AG09309 (cell line): ENCODE measurements at regions not wholly inside any gene's neighbourhood (a gene's known extent, or its start where the extent isn't known, plus 50 kb on each side); places are given as distances from the start of the nearest gene placed in this dataset.
"Not testable (repeated sequence)": the region's sequence is repeated elsewhere in the genome, so short reads cannot be mapped to it uniquely, and the experiment has no call there.

Source experiments
- DNase-seq: peaks from one replicate; pipeline ENCODE4 v3.0.0-alpha.2; 2010; ENCODE audit warnings: low read depth
- H3K4me3 ChIP-seq: 2 replicates; pipeline ENCODE4 v1.5.1; 2011; ENCODE audit warnings: mild to moderate bottlenecking, low read depth, low read length, moderate library complexity; ENCODE audit not compliant: control insufficient read depth
- TF ChIP-seq, protein P1 (sequence below): IDR thresholded peaks from 2 replicates; pipeline ENCODE4 v1.5.1; 2011; ENCODE audit warnings: mild to moderate bottlenecking, low read depth, low read length, inconsistent platforms; ENCODE audit not compliant: insufficient read depth, control insufficient read depth; ENCODE audit errors: missing control alignments

DNA sequence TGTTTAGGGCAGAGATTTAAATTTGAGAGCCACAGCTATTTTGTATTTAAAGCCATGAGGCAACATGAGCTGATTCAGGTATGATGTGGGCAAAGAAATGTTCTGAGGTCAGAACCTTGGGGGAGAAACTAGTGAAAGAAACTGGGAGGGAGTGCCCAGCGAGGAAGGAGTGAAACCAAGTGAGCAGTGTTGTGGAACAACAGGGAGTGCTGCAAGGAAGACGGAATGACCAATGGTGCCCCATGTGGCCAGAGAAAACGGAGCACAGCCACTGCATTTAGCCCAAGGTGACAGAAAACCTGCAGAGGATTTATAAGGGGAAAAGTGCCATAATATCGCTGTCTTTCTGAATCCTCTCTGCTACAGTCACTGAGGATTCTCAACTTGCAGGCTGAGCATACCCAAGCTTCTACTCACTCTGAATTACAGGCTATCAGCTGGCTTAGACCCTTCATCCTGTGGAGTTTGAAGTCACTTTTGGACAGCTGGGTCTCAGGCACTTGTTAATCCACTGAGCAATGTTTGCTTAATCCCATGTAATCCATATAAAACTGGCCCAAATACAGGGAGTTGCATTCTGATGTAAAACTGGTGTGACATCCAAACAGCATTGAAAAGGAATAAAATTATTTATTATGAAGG is 777.3 kb downstream of the CCSER2 start:
- DNase-seq, result no peak
- TF ChIP-seq, protein P1, sequence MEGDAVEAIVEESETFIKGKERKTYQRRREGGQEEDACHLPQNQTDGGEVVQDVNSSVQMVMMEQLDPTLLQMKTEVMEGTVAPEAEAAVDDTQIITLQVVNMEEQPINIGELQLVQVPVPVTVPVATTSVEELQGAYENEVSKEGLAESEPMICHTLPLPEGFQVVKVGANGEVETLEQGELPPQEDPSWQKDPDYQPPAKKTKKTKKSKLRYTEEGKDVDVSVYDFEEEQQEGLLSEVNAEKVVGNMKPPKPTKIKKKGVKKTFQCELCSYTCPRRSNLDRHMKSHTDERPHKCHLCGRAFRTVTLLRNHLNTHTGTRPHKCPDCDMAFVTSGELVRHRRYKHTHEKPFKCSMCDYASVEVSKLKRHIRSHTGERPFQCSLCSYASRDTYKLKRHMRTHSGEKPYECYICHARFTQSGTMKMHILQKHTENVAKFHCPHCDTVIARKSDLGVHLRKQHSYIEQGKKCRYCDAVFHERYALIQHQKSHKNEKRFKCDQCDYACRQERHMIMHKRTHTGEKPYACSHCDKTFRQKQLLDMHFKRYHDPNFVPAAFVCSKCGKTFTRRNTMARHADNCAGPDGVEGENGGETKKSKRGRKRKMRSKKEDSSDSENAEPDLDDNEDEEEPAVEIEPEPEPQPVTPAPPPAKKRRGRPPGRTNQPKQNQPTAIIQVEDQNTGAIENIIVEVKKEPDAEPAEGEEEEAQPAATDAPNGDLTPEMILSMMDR, result no peak
- no peak overlapping the region for H3K4me3 ChIP-seq

DNA sequence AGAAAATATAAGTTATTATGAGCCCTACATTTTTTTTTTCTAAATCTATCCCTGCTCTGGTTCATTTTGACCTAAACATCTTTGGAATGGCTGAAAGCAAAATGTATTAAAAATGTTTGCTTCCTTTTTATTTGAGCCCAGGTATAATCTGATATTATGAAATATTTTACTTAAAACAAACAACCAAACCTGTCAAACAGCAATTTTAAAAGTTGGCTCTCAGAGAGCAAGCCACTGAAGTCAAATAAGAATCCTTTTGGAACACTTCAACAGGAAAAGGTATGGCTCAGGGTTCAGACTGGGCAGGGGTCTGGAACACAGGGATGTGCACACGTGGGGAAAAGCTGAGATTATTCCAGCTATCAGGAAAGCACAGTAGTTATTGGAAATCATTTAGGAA is 782.9 kb downstream of the CCSER2 start:
- DNase-seq, result no peak

DNA sequence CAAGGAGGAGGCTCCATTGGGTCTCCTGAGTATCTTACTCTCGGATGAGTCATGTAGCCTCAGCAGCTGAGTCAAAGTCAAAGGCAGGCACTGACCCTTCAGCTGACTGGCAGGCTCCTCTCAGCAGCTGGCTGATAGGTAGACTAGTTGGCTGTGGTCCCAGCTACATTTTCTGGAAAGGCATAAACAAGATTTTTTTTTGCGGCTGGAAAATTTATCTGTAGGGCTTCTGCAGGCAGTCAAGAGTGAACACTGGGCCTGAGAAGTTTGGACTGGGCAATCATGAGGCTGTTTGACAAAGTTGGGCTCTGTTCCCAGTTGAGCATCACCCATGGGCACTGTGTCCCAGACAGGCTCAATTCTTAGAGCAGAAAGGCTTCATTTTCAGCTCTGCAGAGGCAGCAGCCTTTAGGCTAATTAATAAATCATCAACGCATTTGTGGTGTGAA is 796.2 kb downstream of the CCSER2 start:
- TF ChIP-seq, protein P1, result no peak
- H3K4me3 ChIP-seq, result no peak overlapping the region
- no peak for DNase-seq

More for the DNA sequence above, 782.9 kb downstream of the CCSER2 start:
- TF ChIP-seq, protein P1, result no peak
- no peak overlapping the region for H3K4me3 ChIP-seq

DNA sequence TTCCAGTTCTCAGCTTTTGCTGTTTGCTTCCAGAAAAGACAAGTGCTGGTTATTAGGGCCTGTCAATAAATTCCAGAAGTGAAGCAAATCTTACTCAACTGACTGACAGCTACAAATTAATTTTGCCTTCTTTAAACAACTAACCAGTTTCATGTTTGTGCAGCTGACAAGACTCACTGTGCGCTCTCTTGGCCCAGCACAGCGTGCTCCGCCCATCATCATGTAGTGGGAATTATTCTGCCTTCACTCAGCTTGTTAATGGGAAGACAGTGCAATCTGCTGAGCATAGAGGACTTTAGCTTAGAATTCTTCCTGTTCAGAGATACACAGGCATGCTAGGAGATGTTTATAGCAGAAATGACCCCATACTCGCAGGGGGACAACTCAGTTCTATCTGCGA is 808.9 kb downstream of the CCSER2 start:
- no peak for DNase-seq
- H3K4me3 ChIP-seq, result no peak overlapping the region
- TF ChIP-seq, protein P1, result no peak

DNA sequence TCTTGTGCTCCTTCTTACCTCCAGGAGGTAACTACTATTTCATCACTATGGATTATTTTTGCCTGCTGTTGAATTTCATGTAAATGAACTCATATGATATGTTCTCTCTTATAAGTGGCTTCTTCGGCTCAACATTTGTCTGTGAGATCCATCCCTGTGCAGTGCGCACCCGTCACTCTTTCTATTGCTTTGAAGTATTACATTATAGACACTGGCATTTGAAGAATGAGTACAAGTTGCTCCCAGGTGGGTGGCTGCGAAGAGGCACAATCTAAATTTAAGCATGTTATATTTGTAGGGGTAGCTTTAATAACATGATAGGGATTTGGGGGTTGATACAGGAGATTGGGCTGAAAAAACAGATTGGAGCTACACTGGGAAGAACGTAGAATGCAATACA is 809.7 kb downstream of the CCSER2 start:
- DNase-seq, result no peak
- H3K4me3 ChIP-seq, result no peak overlapping the region
- TF ChIP-seq, protein P1, result no peak

DNA sequence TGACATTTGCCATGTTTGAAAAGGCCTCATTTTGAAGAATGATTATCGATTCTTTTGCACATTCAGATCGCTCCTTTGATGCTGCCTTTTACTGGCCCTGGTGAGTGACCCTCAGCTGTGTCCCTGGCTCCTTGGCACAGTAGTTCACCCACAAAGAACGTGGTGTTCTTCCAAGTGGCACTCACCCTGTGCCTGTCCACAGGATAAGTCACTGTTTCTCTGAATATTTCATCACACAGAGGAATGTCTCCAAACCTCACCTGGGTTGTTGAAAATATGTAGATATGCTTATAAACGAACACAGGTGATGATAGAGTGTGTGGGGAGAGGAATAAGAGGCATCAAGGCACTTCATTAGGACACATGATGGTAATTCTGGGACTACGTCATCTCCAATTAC is 810.7 kb downstream of the CCSER2 start:
- no peak overlapping the region for H3K4me3 ChIP-seq
- TF ChIP-seq, protein P1, result no peak
- no peak for DNase-seq

DNA sequence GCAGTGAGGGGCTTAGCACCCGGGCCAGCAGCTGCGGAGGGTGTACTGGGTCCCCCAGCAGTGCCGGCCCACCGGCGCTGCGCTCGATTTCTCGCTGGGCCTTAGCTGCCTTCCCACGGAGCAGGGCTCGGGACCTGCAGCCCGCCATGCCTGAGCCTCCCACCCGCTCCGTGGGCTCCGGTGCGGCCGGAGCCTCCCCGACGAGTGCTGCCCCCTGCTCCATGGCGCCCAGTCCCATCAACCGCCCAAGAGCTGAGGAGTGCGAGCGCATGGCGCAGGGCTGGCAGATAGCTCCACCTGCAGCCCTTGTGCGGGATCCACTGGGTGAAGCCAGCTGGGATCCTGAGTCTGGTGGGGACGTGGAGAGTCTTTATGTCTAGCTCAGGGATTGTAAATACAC is 813.1 kb downstream of the CCSER2 start:
- DNase-seq, H3K4me3 ChIP-seq: not testable (repeated sequence)
